GM18520 (cell line): ENCODE measurements at regions not wholly inside any gene's neighbourhood (a gene's known extent, or its start where the extent isn't known, plus 50 kb on each side); places are given as distances from the start of the nearest gene placed in this dataset.
"Not testable (repeated sequence)": the region's sequence is repeated elsewhere in the genome, so short reads cannot be mapped to it uniquely, and the experiment has no call there.

ENCODE experiments used
- ATAC-seq: cut with Tn5 transposase; IDR thresholded peaks from one replicate; pipeline ENCODE4 v1.9.1; 2021; ENCODE audit not compliant: unreplicated experiment

DNA sequence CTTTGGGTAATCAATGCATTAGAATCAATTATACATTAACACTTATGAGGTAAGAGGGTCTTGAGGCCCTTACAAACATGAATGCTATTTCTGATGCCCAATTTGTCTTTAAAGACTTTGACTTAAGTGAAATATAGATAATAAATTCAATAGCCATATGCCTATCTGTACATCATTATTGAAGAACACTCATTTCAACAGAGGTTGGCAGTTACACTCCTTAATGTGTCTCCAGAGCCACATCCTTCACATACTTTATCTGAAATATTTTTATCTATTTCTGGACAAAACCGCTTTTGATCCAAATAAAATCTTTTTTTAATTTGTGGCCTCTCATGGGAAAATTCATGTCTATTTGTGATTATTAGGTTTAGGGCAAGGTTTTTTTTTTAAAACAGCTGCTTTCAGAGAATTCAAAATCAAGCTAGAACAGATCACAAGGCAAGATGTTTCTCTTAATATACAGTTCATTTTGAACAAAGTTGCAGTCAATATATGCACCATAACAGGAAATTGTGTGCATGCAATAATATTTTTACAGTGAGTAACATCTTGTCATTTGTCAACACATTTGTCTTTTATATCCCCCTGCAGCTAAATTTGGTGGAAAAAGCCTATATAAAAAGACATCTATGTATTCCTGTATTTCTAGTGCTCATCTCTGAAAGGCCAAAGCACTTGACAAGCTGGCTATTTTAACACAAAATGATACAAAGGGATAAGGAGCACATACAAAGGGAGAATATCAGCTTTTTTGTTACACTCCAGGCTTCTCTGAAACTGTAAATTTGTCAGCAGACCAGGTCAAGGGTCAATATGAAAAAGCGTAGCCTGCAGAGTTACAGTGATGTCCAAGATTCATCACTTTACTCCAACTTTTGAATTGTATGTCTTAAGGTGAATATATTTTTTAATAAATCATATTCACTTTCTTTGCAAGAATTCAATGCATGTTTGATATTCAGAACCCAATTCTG is 146.2 kb upstream of the DPH6 start:
- no peak for ATAC-seq

DNA sequence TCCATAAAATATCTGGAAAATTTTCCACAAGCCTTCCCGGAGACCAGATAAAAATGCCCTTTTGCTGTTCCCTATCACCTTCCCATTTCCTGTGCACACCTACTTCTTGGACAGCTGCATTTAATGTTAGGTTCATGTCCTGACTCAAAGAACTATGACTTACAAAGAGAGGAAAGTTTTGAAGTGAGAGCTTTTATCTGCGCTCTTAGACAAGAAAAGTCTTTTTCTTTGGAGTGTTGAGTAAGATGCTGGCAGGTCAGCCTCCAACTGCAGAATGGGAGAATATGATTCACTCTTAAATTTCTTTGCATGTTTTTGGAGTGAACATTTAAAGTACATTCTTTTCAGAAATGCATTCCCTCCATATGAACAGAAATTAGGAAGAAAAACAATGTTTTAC is 147.3 kb upstream of the DPH6 start:
- no peak for ATAC-seq

- no peak for ATAC-seq
Observed at GRCh38 chr15:35693886-35694285, 147.9 kb upstream of the DPH6 start.

DNA sequence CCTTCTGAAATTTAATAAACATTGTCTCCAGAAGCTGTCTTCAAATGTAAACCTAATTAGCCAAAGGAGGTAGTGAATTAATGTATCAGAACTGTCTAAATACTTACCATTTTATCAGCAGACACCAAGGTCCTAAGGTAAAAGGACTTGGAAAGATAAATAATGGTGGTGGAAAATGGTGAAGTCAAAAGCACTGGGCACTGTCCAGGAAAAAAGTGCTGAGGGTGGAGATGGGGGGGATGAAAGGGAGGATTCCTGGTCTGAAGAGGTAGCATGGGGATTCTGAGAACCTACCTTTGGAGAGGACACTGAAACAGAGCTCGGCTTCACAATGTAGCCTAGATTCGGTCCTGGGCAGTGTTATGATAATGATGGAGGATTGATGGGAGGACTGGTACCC is 149.0 kb upstream of the DPH6 start:
- ATAC-seq, result no peak

- no peak for ATAC-seq
Observed at GRCh38 chr15:35696767-35697231, 150.8 kb upstream of the DPH6 start.

DNA sequence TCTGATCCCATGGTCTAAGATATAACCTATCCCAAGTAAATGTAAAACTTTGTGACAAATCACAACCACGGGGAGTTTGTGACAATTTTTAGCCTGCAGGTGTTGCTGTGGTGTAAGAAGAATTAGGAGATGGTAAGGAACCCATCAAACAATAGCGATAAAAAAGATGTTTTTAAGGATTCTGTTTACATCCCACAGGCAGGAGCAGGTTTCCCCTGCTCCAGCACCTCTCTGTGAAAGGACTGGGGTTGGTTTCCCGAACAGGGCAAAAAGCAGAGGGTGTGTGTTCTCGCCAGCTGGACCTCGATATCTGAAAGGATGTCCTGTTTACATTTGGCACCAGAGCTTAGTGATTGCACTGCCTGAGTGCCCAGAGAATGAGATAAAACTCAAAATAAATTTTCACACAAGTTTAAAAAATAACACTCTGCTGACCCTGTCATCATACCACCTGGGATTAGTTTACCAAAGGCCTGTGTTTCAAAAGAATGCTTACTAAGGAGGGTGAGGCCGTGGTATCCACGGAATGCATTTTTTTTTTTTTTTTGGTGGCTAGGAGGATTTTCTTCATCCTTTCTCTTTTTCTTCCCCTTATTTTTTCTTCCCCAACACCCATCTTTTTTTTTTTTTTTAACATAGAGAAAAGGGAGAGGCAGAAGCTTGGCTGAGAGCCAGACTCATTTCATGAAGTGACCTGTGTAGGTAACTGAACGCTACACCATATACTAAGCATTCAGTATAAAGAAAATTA is 151.8 kb upstream of the DPH6 start:
- ATAC-seq, result no peak

GRCh38 chr15:35698331-35698730 is 152.4 kb upstream of the DPH6 start:
- no peak for ATAC-seq

DNA sequence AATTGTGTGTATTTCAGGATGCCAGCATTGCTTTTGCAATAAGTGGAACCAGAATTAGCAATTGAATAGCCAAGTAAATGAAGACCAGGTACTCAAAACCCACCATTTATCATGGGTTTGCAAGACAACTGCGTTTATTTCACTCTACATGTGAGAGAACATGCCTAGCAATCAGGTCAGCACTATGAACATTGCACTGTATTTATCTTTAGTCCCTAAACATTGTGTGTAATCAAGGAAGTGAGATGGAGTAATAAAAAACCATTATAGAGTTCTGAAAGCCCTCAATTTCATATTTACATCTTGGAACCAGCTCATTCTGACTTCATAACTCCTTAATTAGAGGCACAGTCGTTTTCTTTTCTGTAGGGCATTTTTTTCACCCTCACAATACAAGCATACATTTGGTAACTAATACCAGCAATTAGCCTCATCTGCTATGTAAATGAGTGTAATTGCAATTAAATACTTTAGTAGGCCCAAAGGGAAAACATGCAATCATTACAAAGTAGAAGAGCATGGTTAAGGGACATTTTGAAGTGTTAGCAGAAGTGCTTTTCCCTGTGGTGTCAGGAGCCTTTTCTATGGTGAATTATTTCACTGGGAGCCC is 153.1 kb upstream of the DPH6 start:
- ATAC-seq, result no peak

DNA sequence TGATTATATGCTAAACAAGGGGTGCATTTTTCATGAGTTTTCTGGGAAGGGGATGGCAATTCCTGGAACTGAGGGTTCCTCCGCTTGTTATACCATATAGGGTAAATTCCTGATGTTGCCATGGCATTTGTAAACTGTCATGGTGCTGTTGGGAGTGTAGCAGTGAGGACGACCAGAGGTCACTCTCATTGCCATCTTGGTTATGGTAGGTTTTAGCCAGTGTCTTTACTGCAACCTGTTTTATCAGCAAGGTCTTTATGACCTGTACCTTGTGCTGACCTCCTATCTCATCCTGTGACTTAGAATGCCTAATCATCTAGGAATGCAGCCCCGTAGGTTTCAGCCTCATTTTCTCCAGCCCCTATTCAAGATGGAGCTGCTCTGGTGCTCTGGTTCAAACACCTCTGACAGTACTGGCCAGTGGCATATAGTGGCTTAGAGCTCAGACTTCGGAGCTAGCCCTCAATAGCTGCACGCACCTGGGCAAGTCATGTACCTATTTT is 154.2 kb upstream of the DPH6 start:
- not testable (repeated sequence) for ATAC-seq

- ATAC-seq, result no peak
Observed at GRCh38 chr15:35701402-35702046, 155.6 kb upstream of the DPH6 start.

GRCh38 chr15:35702946-35703495 is 157.1 kb upstream of the DPH6 start:
- no peak for ATAC-seq

DNA sequence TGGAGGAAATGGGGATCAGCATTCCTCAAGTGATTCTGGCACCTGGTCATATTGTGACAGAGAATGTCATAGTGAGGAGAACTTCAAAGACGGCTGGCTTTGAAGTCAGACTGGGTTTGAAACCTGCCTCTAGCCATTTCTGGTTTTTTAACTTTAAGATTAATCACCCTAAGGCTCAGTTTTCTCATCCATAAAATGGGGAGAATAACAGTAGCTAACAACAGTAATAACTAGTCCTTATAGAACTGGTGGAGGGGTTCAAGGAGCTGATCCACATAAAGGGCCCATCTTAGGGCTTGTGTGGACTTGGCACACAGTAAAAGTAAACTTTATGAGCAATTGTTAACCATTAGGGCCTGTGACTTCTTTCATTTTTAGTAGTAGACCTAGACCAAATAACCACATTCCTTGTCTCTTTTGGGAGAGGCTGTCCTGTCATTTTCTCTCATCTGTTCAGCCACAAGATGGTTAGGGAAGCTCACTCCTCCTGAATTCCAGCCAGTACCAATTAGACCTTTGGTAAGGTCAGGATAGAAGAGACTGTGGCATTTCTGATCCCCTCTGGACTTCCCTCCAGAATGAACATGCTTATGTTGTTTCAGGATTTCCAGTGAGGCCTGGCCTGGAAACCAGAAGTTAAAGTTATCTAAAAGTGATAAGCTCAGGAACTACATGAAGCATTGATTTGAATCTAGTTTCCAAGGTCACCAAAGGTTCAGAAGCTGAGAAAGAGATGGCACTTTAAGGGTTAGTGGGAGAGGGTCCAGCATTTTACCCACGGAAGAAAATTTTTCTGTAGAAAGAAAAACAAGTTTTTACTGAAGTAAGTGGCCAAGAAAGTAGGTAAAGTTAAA is 159.3 kb upstream of the DPH6 start:
- no peak for ATAC-seq

GRCh38 chr15:35705884-35706585 is 160.1 kb upstream of the DPH6 start:
- ATAC-seq, result no peak

- no peak for ATAC-seq
Observed at GRCh38 chr15:35712956-35713355, 167.0 kb upstream of the DPH6 start.

- no peak for ATAC-seq
Observed at GRCh38 chr15:35713733-35714132, 167.8 kb upstream of the DPH6 start.

DNA sequence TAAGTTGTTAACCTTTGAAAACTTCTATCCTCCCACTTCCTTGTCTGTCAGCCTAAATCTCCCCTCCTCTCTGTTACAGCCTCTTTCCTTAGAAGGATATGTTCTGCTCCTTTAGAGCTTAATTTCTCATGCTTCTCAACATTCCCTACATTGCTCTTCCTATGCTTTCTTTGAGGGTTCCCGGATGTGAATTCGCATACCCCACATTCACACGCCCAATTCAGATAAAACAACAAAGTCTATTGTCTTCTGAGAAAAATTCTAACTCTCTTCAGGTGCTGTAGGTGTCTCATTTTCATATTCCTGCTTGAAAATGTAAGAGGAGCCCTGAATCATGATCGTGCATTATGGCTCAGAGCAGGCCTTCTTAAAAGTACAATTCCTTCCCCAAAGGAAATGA is 171.8 kb upstream of the DPH6 start:
- ATAC-seq, result no peak

DNA sequence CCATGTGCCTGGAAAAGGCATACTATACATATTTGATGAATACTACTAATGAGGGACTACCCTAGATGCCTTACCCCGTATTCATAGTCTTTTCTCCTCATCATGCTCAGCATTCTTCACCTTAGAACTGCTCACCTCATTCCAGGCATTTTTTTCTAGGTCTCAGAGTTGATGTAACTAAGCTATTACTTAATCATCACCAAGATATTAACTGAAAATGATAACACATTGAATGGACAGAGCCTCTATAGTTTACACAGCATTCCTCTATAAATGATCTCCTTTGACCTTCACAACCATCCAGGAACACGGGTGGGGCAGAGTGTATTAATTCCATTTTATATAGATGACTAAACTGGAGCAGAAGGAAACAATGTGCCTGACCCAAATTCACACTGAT is 174.1 kb upstream of the DPH6 start:
- ATAC-seq, result no peak

DNA sequence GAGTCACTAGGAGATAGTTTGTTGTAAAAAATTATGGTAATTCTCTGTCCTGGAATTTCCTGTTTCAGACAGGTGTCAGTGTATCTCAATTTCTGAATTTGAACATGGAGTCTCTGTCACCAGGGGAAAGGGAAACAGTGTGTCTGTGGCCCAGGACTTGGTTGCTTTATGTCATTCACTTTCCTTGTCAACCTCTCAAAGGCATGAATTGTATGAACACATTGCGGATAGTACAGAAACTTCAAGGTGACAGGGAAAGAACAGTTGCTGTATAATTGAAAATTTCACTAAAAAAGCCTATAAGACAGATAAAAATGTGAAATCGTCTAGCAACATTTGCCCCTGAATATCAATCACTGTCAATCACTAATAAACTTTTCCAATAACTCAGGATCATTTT is 175.0 kb upstream of the DPH6 start:
- ATAC-seq, result no peak

GRCh38 chr15:35721751-35722150 is 175.8 kb upstream of the DPH6 start:
- no peak for ATAC-seq
